Activated B cell treated with CpG ODN at 0.5 μM for 24 hours (primary cell): ENCODE measurements at regions not wholly inside any gene's neighbourhood (a gene's known extent, or its start where the extent isn't known, plus 50 kb on each side); places are given as distances from the start of the nearest gene placed in this dataset.

Experiments used
- ATAC-seq: fragments of 200-7000 bp; cut with Tn5 transposase; one replicate; pipeline ENCODE4 v1.10.0; 2021; ENCODE audit warnings: low read depth, mild to moderate bottlenecking, moderate library complexity
- CTCF ChIA-PET: fragments of 350-600 bp; sonication (Branson Sonifier 250); formaldehyde crosslinking; loops from one replicate; lab custom pipeline; 2021; ENCODE audit warnings: antibody characterized with exemption; lab: Charles Lee
- POLR2A ChIA-PET: fragments of 350-600 bp; sonication (Branson Sonifier 250); formaldehyde crosslinking; loops from one replicate; lab custom pipeline; 2021; ENCODE audit warnings: antibody characterized with exemption; lab: Charles Lee
- DNase-seq: peaks from one replicate; pipeline ENCODE4 v3.0.0; 2022
- H3K27ac Mint-ChIP-seq: one replicate; pipeline ENCODE4 v1.8.0; 2020; ENCODE audit warnings: mixed read lengths
- H3K27me3 Mint-ChIP-seq: one replicate; pipeline ENCODE4 v1.8.0; 2021; ENCODE audit warnings: mixed read lengths
- H3K36me3 Mint-ChIP-seq: one replicate; pipeline ENCODE4 v1.8.0; 2021; ENCODE audit warnings: low read depth, mixed read lengths
- H3K4me1 Mint-ChIP-seq: one replicate; pipeline ENCODE4 v1.8.0; 2021; ENCODE audit warnings: mixed read lengths
- H3K4me3 Mint-ChIP-seq: one replicate; pipeline ENCODE4 v1.8.0; 2020; ENCODE audit warnings: mild to moderate bottlenecking, mixed read lengths
- H3K9me3 Mint-ChIP-seq: one replicate; pipeline ENCODE4 v1.8.0; 2020; ENCODE audit warnings: mixed read lengths
- intact Hi-C: fragments of 100-400 bp; cut with micrococcal nuclease; formaldehyde crosslinking; loops from one replicate; pipeline ENCODE4 v1.15.1; 2024
- TF ChIP-seq, protein P1 (sequence below): fragments of 200-600 bp; IDR thresholded peaks from one replicate; pipeline ENCODE4 v1.8.0; 2022; ENCODE audit warnings: antibody characterized with exemption, mild to moderate bottlenecking

DNA sequence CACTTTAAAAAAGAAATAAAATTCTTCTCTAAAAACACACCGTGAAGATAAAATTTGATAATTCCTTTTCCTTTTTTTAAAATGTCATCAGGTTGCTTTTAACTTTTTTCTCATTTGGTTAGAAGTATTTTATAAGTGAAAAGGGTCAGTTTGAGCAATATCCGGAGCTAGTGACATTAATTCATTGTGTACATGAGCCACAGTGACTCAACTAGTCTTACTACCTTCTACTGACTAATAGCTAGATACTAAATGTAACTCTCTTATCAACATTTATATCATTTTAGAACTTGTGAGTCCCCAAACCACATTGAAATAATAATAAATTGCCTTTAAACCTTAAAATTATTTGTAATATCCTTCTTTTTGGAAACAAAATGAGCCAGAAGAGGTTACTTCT lies 101.2 kb upstream of the ZBTB20 start:
- Mint-ChIP-seq H3K9me3 (no peaks in the 10 kb centered on the region), H3K4me1 (no peaks in the 10 kb centered on the region), H3K27me3 (peaks cover 8% of the 10 kb centered on the region), H3K4me3 (no peak overlapping the region), H3K36me3 (no peaks in the 10 kb centered on the region), H3K27ac (no peak overlapping the region)
- ChIA-PET POLR2A (no interaction called here), CTCF (no interaction called here)
- no peak for ATAC-seq
- intact Hi-C loops: no loop called here
- TF ChIP-seq, protein P1, sequence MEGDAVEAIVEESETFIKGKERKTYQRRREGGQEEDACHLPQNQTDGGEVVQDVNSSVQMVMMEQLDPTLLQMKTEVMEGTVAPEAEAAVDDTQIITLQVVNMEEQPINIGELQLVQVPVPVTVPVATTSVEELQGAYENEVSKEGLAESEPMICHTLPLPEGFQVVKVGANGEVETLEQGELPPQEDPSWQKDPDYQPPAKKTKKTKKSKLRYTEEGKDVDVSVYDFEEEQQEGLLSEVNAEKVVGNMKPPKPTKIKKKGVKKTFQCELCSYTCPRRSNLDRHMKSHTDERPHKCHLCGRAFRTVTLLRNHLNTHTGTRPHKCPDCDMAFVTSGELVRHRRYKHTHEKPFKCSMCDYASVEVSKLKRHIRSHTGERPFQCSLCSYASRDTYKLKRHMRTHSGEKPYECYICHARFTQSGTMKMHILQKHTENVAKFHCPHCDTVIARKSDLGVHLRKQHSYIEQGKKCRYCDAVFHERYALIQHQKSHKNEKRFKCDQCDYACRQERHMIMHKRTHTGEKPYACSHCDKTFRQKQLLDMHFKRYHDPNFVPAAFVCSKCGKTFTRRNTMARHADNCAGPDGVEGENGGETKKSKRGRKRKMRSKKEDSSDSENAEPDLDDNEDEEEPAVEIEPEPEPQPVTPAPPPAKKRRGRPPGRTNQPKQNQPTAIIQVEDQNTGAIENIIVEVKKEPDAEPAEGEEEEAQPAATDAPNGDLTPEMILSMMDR: no peak
- no peak for DNase-seq

DNA sequence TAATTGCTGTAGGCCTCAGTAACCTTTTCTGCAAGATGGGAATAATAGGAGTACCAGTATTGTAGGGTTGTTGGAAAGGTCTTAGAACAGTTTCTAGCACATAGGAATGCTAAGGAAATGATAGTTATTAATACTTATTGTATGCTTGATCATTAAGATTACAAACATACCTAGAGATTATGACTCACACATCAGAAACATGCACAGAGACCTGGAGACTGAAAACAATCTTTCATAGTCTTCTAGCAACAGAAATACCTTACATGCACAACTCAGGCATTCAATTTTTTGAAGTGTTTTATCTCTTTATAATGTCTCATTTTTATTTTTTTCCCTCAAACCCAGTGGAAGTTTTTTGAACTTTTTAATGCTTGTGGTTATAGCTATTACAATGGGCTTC lies 104.4 kb upstream of the ZBTB20 start:
- CTCF ChIA-PET: no interaction called here
- POLR2A ChIA-PET: no interaction called here
- DNase-seq (no peak), ATAC-seq (no peak)
- no peaks in the 10 kb centered on the region for H3K36me3 Mint-ChIP-seq
- intact Hi-C loops: no loop called here
- TF ChIP-seq, protein P1: no peak
- H3K9me3 Mint-ChIP-seq: no peaks in the 10 kb centered on the region
- H3K27ac Mint-ChIP-seq: no peak overlapping the region
- no peaks in the 10 kb centered on the region for H3K4me1 Mint-ChIP-seq
- H3K27me3 Mint-ChIP-seq: peaks cover 6% of the 10 kb centered on the region
- H3K4me3 Mint-ChIP-seq: no peak overlapping the region

DNA sequence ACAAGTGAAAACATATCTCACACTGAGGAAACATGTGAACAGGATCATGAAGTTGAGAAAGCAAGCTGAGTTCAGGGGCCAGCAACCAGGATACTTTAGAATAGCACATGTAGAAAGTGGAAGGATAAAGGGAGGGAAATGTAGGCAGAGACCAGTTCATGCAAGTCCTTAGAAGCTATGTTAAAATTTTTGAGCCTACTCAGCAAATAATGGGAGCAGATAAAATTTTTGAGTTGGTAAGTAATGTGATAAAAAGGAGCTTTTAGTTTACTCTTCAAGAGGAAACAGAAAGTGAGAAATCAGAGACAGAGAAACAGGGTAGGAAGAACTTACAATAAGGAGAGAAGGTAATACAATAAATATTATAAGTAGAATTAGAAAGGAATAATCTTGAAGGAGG lies 105.6 kb upstream of the ZBTB20 start:
- Mint-ChIP-seq H3K36me3 (no peaks in the 10 kb centered on the region), H3K9me3 (peaks cover 2% of the 10 kb centered on the region), H3K4me1 (no peaks in the 10 kb centered on the region), H3K4me3 (no peak overlapping the region), H3K27me3 (peaks cover 6% of the 10 kb centered on the region), H3K27ac (no peak overlapping the region)
- intact Hi-C loops: no loop called here
- no peak for ATAC-seq
- no peak for DNase-seq
- ChIA-PET POLR2A (interaction anchor here (0.6 kb wide), 1 partner anchor 117 kb away, joined by 4 read pairs; no protein-coding TSS in a partner anchor), CTCF (no interaction called here)
- TF ChIP-seq, protein P1: no peak

DNA sequence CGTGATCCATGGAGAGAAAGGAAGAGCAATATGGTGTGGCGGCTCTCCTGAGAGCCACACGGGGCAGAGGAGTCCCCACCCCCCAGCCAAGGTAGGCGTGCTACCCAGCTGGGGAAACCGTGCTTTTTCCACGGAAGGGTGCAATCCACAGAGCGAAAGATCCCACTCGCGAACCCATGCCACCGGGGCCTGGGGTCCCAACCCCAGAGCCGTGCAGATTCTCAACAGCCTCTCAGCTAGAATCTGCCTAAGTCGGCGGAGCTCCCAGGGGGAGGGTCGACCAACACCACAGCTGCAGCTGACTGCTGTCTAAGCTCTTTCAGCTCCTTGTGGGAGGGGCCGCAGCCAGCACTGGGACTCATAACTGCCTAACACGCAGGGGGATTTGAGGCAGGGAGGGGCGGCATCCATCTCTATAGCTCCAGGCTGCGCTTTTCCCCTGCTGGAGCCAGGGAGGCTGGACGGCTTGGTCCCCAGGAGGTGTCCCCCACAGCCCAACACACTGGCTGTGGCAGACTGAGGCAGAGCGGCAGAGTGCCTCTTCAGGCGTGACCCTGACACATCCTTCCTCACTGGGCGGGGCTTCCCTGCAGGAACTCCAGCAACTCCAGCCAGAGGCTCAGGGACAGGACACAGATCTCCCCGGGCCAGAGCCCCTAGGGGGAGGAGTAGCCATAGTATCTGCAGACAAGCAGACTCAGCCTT lies 107.6 kb upstream of the ZBTB20 start:
- Mint-ChIP-seq H3K27me3 (peaks cover 6% of the 10 kb centered on the region), H3K4me3 (no peak overlapping the region), H3K4me1 (no peaks in the 10 kb centered on the region), H3K36me3 (no peaks in the 10 kb centered on the region), H3K27ac (no peak overlapping the region), H3K9me3 (peaks cover 2% of the 10 kb centered on the region)
- no peak for DNase-seq
- intact Hi-C loops: no loop called here
- ATAC-seq: no peak
- TF ChIP-seq, protein P1: no peak
- ChIA-PET CTCF (no interaction called here), POLR2A (no interaction called here)

DNA sequence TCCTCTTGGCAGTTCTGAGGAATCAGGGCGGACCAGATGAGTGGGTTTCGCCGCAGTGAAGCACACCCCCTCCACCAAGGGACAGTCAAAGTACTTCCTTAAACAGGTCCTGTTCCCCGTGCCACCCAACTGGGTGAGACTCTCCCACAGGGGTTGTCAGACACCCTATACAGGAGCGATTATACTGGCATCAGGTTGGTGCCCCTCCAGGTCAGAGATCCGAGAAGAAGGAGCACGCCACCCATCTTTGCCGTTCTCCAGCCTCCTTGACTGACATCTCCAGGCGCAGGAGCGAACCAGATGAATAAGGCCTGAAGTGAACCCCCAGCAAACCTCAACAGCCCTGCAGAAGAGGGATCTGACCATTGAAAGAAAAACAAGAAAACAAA lies 108.1 kb upstream of the ZBTB20 start:
- no peak for ATAC-seq

More for the DNA sequence above, 108.1 kb upstream of the ZBTB20 start:
- H3K4me3 Mint-ChIP-seq: no peak overlapping the region
- no peaks in the 10 kb centered on the region for H3K4me1 Mint-ChIP-seq
- intact Hi-C loops: no loop called here
- ChIA-PET CTCF (no interaction called here), POLR2A (no interaction called here)
- DNase-seq: no peak
- H3K36me3 Mint-ChIP-seq: no peaks in the 10 kb centered on the region
- H3K27ac Mint-ChIP-seq: no peak overlapping the region
- peaks cover 6% of the 10 kb centered on the region for H3K27me3 Mint-ChIP-seq
- H3K9me3 Mint-ChIP-seq: peaks cover 2% of the 10 kb centered on the region
- TF ChIP-seq, protein P1: no peak
